Panc1 (cell line): ENCODE measurements at regions not wholly inside any gene's neighbourhood (a gene's known extent, or its start where the extent isn't known, plus 50 kb on each side); places are given as distances from the start of the nearest gene placed in this dataset.

Experiments
- ATAC-seq: fragments of 200-7000 bp; cut with Tn5 transposase; 2 replicates; pipeline ENCODE4 v1.9.1; 2020; ENCODE audit warnings: mild to moderate bottlenecking, moderate library complexity
- BruUV-seq: library from RNA; stranded (reverse); fragments of 400-500 nt; replicated peaks from 2 replicates; lab custom pipeline; 2021; lab: Mats Ljungman, UMichigan
- CTCF ChIA-PET: fragments of 300-600 bp; sonication (Branson Sonifier 250); formaldehyde crosslinking; loops from one replicate; lab custom pipeline; 2022; ENCODE audit warnings: antibody characterized with exemption; lab: Charles Lee
- POLR2A ChIA-PET: fragments of 300-600 bp; sonication (Branson Sonifier 250); formaldehyde crosslinking; loops from one replicate; lab custom pipeline; 2022; ENCODE audit warnings: antibody characterized with exemption; lab: Charles Lee
- DNase-seq: peaks from one replicate; pipeline ENCODE4 v3.0.0-alpha.2; 2010; ENCODE audit warnings: low read depth, low spot score
- H3K27ac ChIP-seq: 2 replicates; pipeline ENCODE4 v1.5.1; 2011; ENCODE audit warnings: mild to moderate bottlenecking, low read length, inconsistent platforms
- H3K27me3 ChIP-seq: fragments of 200-500 bp; sonication (Bioruptor generic); 2 replicates; pipeline ENCODE4 v1.6.0; 2014; ENCODE audit warnings: low read length, inconsistent platforms; ENCODE audit not compliant: control insufficient read depth, insufficient read depth
- H3K36me3 ChIP-seq: fragments of 200-500 bp; sonication (Bioruptor generic); 2 replicates; pipeline ENCODE4 v1.5.1; 2014; ENCODE audit warnings: inconsistent platforms, mild to moderate bottlenecking, low read length, moderate library complexity; ENCODE audit not compliant: control insufficient read depth, insufficient read depth
- H3K4me1 ChIP-seq: 2 replicates; pipeline ENCODE4 v1.5.1; 2011; ENCODE audit warnings: inconsistent platforms, mild to moderate bottlenecking, low read length, moderate library complexity; ENCODE audit not compliant: control insufficient read depth, insufficient read depth
- H3K4me3 ChIP-seq, 2 experiments: 2 replicates each; pipeline ENCODE4 v1.5.1; 2011 to 2012; ENCODE audit warnings: low read depth in 2 of 2, low read length in 2 of 2, mild to moderate bottlenecking in 2 of 2, inconsistent platforms in 1 of 2, moderate library complexity in 1 of 2
- H3K9me3 ChIP-seq: fragments of 200-500 bp; sonication (Bioruptor generic); 2 replicates; pipeline ENCODE4 v1.5.1; 2014; ENCODE audit warnings: low read depth, mild to moderate bottlenecking, inconsistent platforms, low read length, moderate library complexity; ENCODE audit not compliant: control insufficient read depth, insufficient read depth
- POLR2AphosphoS5 ChIP-seq: IDR thresholded peaks from 2 replicates; pipeline ENCODE4 v1.6.1; 2012; ENCODE audit warnings: mild to moderate bottlenecking, low read depth, low read length, moderate library complexity
- SIN3A ChIP-seq: IDR thresholded peaks from 2 replicates; pipeline ENCODE4 v1.6.1; 2012; ENCODE audit warnings: low read depth, mild to moderate bottlenecking, low read length, moderate library complexity, borderline replicate concordance; ENCODE audit not compliant: insufficient read depth
- TCF7L2 ChIP-seq: IDR thresholded peaks from 2 replicates; pipeline ENCODE4 v1.6.1; 2011; ENCODE audit warnings: mild to moderate bottlenecking, low read depth, low read length, inconsistent platforms
- in situ Hi-C: cut with HindIII; loops from 2 replicates; pipeline ENCODE4 v1.10.0; 2016; ENCODE audit warnings: low sequenced_read_pairs, low pct_unique_long_range_greater_than_20kb
- intact Hi-C: fragments of 100-400 bp; cut with micrococcal nuclease; formaldehyde crosslinking; loops from one replicate; pipeline ENCODE4 v1.10.0; 2022; ENCODE audit not compliant: unreplicated experiment
- TF ChIP-seq, protein P1 (sequence below), 2 experiments: IDR thresholded peaks; 2 replicates each; pipeline ENCODE4 v1.6.1; 2011 to 2012; ENCODE audit warnings: low read depth in 2 of 2, control low read depth in 1 of 2, low read length in 1 of 2, mild to moderate bottlenecking in 1 of 2, moderate library complexity in 1 of 2; ENCODE audit not compliant: insufficient read depth in 1 of 2
- TF ChIP-seq, protein P2 (sequence below): fragments of 450-650 bp; IDR thresholded peaks from 2 replicates; pipeline ENCODE4 v1.5.1; 2017; ENCODE audit warnings: mild to moderate bottlenecking

DNA sequence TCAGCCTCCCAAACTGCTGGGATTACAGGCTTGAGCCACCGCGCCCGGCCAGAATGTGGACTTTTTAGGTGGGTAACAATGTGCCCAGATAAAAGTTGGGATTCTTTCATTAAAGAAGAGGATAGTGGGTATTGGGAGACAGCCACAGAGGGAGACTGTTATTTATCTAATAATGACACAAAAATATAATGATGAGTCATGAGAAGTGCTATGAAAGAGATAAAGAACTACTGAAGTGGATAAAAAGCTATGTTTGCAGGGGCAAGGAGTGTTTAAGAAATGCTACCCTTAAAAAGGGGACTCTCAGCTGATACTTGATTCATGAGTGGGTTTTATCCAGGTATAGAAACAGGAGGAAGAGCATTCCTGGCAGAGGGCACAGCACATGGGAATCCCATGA is 143.6 kb upstream of the ERCC6L2 start:
- Histone ChIP-seq H3K9me3 (no peaks in the 10 kb centered on the region), H3K27me3 (no peaks in the 10 kb centered on the region), H3K4me1 (no peaks in the 10 kb centered on the region), H3K36me3 (no peaks in the 10 kb centered on the region), H3K4me3 (no peak overlapping the region), H3K27ac (no peak overlapping the region)
- POLR2A ChIA-PET, result no interaction called here
- intact Hi-C loops (no loop called here), in situ Hi-C loops (no loop called here)
- no peak for DNase-seq
- TF ChIP-seq TCF7L2, result no peak
- TF ChIP-seq, protein P1, sequence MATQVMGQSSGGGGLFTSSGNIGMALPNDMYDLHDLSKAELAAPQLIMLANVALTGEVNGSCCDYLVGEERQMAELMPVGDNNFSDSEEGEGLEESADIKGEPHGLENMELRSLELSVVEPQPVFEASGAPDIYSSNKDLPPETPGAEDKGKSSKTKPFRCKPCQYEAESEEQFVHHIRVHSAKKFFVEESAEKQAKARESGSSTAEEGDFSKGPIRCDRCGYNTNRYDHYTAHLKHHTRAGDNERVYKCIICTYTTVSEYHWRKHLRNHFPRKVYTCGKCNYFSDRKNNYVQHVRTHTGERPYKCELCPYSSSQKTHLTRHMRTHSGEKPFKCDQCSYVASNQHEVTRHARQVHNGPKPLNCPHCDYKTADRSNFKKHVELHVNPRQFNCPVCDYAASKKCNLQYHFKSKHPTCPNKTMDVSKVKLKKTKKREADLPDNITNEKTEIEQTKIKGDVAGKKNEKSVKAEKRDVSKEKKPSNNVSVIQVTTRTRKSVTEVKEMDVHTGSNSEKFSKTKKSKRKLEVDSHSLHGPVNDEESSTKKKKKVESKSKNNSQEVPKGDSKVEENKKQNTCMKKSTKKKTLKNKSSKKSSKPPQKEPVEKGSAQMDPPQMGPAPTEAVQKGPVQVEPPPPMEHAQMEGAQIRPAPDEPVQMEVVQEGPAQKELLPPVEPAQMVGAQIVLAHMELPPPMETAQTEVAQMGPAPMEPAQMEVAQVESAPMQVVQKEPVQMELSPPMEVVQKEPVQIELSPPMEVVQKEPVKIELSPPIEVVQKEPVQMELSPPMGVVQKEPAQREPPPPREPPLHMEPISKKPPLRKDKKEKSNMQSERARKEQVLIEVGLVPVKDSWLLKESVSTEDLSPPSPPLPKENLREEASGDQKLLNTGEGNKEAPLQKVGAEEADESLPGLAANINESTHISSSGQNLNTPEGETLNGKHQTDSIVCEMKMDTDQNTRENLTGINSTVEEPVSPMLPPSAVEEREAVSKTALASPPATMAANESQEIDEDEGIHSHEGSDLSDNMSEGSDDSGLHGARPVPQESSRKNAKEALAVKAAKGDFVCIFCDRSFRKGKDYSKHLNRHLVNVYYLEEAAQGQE (IDR thresholded peaks at IDR 0.05; ENCODE audit: insufficient read depth in 1 of 2, low read depth in 2 of 2, low read length in 1 of 2), result no peak
- TF ChIP-seq, protein P2, sequence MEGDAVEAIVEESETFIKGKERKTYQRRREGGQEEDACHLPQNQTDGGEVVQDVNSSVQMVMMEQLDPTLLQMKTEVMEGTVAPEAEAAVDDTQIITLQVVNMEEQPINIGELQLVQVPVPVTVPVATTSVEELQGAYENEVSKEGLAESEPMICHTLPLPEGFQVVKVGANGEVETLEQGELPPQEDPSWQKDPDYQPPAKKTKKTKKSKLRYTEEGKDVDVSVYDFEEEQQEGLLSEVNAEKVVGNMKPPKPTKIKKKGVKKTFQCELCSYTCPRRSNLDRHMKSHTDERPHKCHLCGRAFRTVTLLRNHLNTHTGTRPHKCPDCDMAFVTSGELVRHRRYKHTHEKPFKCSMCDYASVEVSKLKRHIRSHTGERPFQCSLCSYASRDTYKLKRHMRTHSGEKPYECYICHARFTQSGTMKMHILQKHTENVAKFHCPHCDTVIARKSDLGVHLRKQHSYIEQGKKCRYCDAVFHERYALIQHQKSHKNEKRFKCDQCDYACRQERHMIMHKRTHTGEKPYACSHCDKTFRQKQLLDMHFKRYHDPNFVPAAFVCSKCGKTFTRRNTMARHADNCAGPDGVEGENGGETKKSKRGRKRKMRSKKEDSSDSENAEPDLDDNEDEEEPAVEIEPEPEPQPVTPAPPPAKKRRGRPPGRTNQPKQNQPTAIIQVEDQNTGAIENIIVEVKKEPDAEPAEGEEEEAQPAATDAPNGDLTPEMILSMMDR, result no peak
- TF ChIP-seq POLR2AphosphoS5, result no peak
- TF ChIP-seq SIN3A, result no peak
- BruUV-seq, result no TSS peak
- CTCF ChIA-PET, result no interaction called here
- no peak for ATAC-seq

DNA sequence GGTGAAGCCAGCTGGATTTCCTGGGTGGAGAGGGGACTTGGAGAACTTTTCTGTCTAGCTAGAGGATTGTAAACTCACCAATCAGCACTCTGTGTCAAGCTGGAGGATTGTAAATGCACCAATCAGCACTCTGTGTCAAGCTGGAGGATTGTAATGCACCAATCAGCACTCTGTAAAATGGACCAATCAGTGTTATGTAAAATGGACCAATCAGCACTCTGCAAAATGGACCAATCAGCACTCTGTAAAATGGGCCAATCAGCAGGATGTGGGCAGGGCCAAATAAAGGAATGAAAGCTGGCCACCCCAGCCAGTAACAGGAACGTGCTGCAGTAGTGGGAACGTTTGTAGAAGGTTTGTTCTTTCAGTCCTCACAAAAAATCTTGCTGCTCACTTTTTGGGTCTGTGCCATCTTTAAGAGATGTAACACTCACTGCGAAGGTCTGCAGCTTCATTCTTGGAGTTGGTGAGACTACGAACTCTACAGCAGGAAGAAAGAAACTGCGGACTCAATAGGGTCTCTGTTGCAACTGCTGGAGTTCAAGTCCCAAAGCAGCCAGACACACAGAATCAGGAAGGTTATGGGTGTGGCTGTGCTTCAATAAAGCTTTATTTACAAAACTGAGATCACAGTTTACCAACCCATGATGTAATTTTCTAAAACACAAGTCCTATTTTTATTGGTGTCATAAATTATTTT is 145.7 kb upstream of the ERCC6L2 start:
- no peaks in the 10 kb centered on the region for H3K9me3 ChIP-seq
- no peaks in the 10 kb centered on the region for H3K4me1 ChIP-seq
- H3K36me3 ChIP-seq, result no peaks in the 10 kb centered on the region
- H3K27ac ChIP-seq, result no peak overlapping the region
- no peak for ATAC-seq
- no peak overlapping the region for H3K4me3 ChIP-seq
- TF ChIP-seq, protein P1 (IDR thresholded peaks at IDR 0.05; ENCODE audit: insufficient read depth in 1 of 2, low read depth in 2 of 2, low read length in 1 of 2), result no peak
- TF ChIP-seq SIN3A (no peak), POLR2AphosphoS5 (no peak), TCF7L2 (no peak)
- TF ChIP-seq, protein P2, result no peak
- ChIA-PET CTCF (no interaction called here), POLR2A (no interaction called here)
- in situ Hi-C loops, result no loop called here
- no TSS peak for BruUV-seq
- H3K27me3 ChIP-seq, result no peaks in the 10 kb centered on the region
- no peak for DNase-seq
- intact Hi-C loops, result no loop called here
